ENCODE measurements at regions not wholly inside any gene's neighbourhood (a gene's known extent, or its start where the extent isn't known, plus 50 kb on each side); places are given as distances from the start of the nearest gene placed in this dataset.

- TF ChIP-seq CTCF (IDR thresholded peaks at IDR 0.05; ENCODE audit: insufficient read depth, low read length, poor library complexity, severe bottlenecking) (no peak), EZH2phosphoT487 (conservative IDR thresholded peaks at IDR 0.05; ENCODE audit: low read length) (no peak)
Observed at GRCh38 chr4:41427931-41428600, 109.9 kb upstream of the LIMCH1 start.
